CD4-positive, alpha-beta memory T cell (primary cell): ENCODE measurements at regions not wholly inside any gene's neighbourhood (a gene's known extent, or its start where the extent isn't known, plus 50 kb on each side); places are given as distances from the start of the nearest gene placed in this dataset.
A peak's percentile ranks its signal among the peaks of the same experiment; 100 is the strongest.

Source experiments
- CTCF ChIA-PET: fragments of 350-600 bp; sonication (Branson Sonifier 250); formaldehyde crosslinking; loops from one replicate; lab custom pipeline; 2021; ENCODE audit warnings: inconsistent platforms; ENCODE audit not compliant: partially characterized antibody; lab: Charles Lee
- POLR2A ChIA-PET: fragments of 350-600 bp; sonication (Branson Sonifier 250); formaldehyde crosslinking; loops from one replicate; lab custom pipeline; 2021; ENCODE audit not compliant: partially characterized antibody; lab: Charles Lee
- DNase-seq, 5 donors: peaks; one replicate each; pipeline versions ENCODE4 v3.0.0 to v3.0.0-alpha.2; 2020 to 2022; ENCODE audit warnings: mixed read lengths in 1 of 5
- H3K27ac ChIP-seq: one replicate; pipeline ENCODE4 v1.7.0; 2013; ENCODE audit warnings: low read depth, low read length
- H3K27me3 ChIP-seq: 2 replicates; pipeline ENCODE4 v1.7.0; 2013; ENCODE audit warnings: mild to moderate bottlenecking, low read length, moderate library complexity; ENCODE audit not compliant: insufficient read depth
- H3K36me3 ChIP-seq: 2 replicates; pipeline ENCODE4 v1.7.0; 2013; ENCODE audit warnings: mild to moderate bottlenecking, low read length, moderate library complexity; ENCODE audit not compliant: insufficient read depth
- H3K4me1 ChIP-seq: 2 replicates; pipeline ENCODE4 v1.7.0; 2013; ENCODE audit warnings: mild to moderate bottlenecking, low read length, moderate library complexity; ENCODE audit not compliant: insufficient read depth
- H3K4me3 ChIP-seq, 2 donors: one replicate each; pipeline ENCODE4 v1.7.0; 2013; ENCODE audit warnings: low read length in 2 of 2, mild to moderate bottlenecking in 1 of 2
- H3K9me3 ChIP-seq, 2 donors: one replicate each; pipeline ENCODE4 v1.7.0; 2013; ENCODE audit warnings: low read length in 2 of 2, control low read depth in 1 of 2; ENCODE audit not compliant: control insufficient read depth in 1 of 2
- H3K27ac Mint-ChIP-seq, 7 donors: one replicate each; pipeline ENCODE4 v1.8.0; 2020 to 2021; ENCODE audit warnings: mixed read lengths in 7 of 7, mild to moderate bottlenecking in 6 of 7, inconsistent platforms in 3 of 7, moderate library complexity in 3 of 7
- H3K27me3 Mint-ChIP-seq, 2 donors: one replicate each; pipeline ENCODE4 v1.8.0; 2020 to 2021; ENCODE audit warnings: mixed read lengths in 2 of 2
- H3K36me3 Mint-ChIP-seq, 2 donors: one replicate each; pipeline ENCODE4 v1.8.0; 2020 to 2021; ENCODE audit warnings: mixed read lengths in 2 of 2, inconsistent platforms in 1 of 2, mild to moderate bottlenecking in 1 of 2
- H3K4me1 Mint-ChIP-seq, 4 donors: one replicate each; pipeline ENCODE4 v1.8.0; 2020 to 2021; ENCODE audit warnings: mixed read lengths in 4 of 4, mild to moderate bottlenecking in 1 of 4
- H3K4me3 Mint-ChIP-seq, 8 donors: one replicate each; pipeline ENCODE4 v1.8.0; 2020 to 2021; ENCODE audit warnings: mixed read lengths in 8 of 8, mild to moderate bottlenecking in 7 of 8, moderate library complexity in 6 of 8, inconsistent platforms in 3 of 8
- H3K9me3 Mint-ChIP-seq, 8 donors: one replicate each; pipeline ENCODE4 v1.8.0; 2020 to 2021; ENCODE audit warnings: mixed read lengths in 8 of 8, mild to moderate bottlenecking in 5 of 8, inconsistent platforms in 3 of 8, moderate library complexity in 1 of 8
- intact Hi-C: fragments of 100-400 bp; cut with micrococcal nuclease; formaldehyde crosslinking; loops from one replicate; pipeline ENCODE4 v1.15.1; 2023

GRCh38 chr2:43078301-43078700 lies 148.1 kb downstream of the ZFP36L2 start:
- Mint-ChIP-seq H3K4me1 (peaks cover 0 to 6% (median 2%) of the 10 kb centered on the region in 4 donors), H3K27ac (peak overlapping the region in 1 of 7 donors; percentile 25)

GRCh38 chr2:43077876-43078275 lies 148.5 kb downstream of the ZFP36L2 start:
- Mint-ChIP-seq H3K27me3 (no peaks in the 10 kb centered on the region), H3K4me1 (peaks cover 0 to 6% (median 2%) of the 10 kb centered on the region in 4 donors), H3K9me3 (peaks cover 0 to 1% (median 0%) of the 10 kb centered on the region in 8 donors), H3K4me3 (no peak overlapping the region), H3K27ac (no peak overlapping the region), H3K36me3 (no peaks in the 10 kb centered on the region)
- intact Hi-C loops: no loop called here
- ChIA-PET POLR2A (no interaction called here), CTCF (interaction anchor here (0.8 kb wide), 1 partner anchor 151 kb away, joined by 3 read pairs; no protein-coding TSS in a partner anchor)
- no peak for DNase-seq
- H3K4me3 ChIP-seq: no peak overlapping the region
- no peak overlapping the region for H3K27ac ChIP-seq
- H3K36me3 ChIP-seq: no peaks in the 10 kb centered on the region
- no peaks in the 10 kb centered on the region for H3K9me3 ChIP-seq
- H3K4me1 ChIP-seq: no peaks in the 10 kb centered on the region
- H3K27me3 ChIP-seq: no peaks in the 10 kb centered on the region

More at GRCh38 chr2:43078301-43078700, 148.1 kb downstream of the ZFP36L2 start:
- no peak overlapping the region for H3K4me3 ChIP-seq
- intact Hi-C loops: no loop called here
- ChIA-PET POLR2A (no interaction called here), CTCF (no interaction called here)
- no peak overlapping the region for H3K4me3 Mint-ChIP-seq
- H3K36me3 ChIP-seq: no peaks in the 10 kb centered on the region
- no peaks in the 10 kb centered on the region for H3K27me3 Mint-ChIP-seq
- DNase-seq: no peak
- no peaks in the 10 kb centered on the region for H3K27me3 ChIP-seq
- no peaks in the 10 kb centered on the region for H3K4me1 ChIP-seq
- H3K9me3 Mint-ChIP-seq: peaks cover 0 to 1% (median 0%) of the 10 kb centered on the region in 8 donors
- no peaks in the 10 kb centered on the region for H3K9me3 ChIP-seq
- H3K27ac ChIP-seq: no peak overlapping the region
- no peaks in the 10 kb centered on the region for H3K36me3 Mint-ChIP-seq

- H3K9me3 ChIP-seq: no peaks in the 10 kb centered on the region
- no peaks in the 10 kb centered on the region for H3K36me3 ChIP-seq
- H3K4me1 ChIP-seq: no peaks in the 10 kb centered on the region
- no peaks in the 10 kb centered on the region for H3K36me3 Mint-ChIP-seq
- H3K4me3 ChIP-seq: no peak overlapping the region
- H3K27ac ChIP-seq: no peak overlapping the region
- no peak overlapping the region for H3K27ac Mint-ChIP-seq
- H3K9me3 Mint-ChIP-seq: peaks cover 0 to 1% (median 0%) of the 10 kb centered on the region in 8 donors
- no peak overlapping the region for H3K4me3 Mint-ChIP-seq
- DNase-seq: no peak
- ChIA-PET CTCF (no interaction called here), POLR2A (no interaction called here)
- intact Hi-C loops: no loop called here
- no peaks in the 10 kb centered on the region for H3K27me3 ChIP-seq
- no peaks in the 10 kb centered on the region for H3K27me3 Mint-ChIP-seq
- H3K4me1 Mint-ChIP-seq: peaks cover 0 to 6% (median 2%) of the 10 kb centered on the region in 4 donors
These were observed 149.7 kb downstream of the ZFP36L2 start for GRCh38 chr2:43076676-43077075.

DNA sequence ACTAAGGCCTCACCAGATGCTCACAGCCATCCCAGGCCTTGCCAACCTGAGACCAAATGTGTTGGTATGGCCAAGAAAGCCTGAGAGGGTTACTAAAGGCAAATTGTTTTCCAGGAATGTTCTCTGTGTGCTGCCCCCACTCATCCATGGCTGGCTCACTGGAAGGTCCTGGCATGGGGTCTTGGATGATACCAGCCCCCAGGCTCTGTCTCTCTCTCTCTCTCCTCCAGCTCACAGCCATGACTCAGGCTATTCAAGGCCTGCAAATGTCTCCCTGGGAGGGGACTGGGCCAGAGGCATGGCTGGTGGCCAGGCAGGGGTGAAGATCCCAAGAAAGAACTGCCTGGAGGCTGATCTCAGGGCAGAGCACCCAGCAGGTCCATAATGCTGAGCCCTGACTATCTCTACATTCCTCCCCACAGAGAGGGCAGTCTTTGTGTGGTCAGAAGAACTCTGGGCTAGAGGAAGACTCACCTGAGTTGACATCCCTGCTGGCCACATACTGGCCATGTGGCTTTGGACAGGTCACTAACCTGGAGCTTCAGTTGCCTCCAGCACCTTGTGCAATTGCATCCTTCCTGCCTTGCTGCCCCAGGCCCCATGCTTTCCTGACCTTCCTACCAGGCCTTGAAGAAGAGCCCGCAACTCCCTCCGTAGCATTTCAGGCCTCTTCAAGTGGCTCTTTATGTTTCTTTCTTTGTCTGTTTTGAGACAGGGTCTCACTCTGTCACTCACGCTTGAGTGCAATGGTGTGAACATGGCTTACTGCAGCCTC lies 150.4 kb downstream of the ZFP36L2 start:
- Histone ChIP-seq H3K4me1 (no peaks in the 10 kb centered on the region), H3K27me3 (no peaks in the 10 kb centered on the region), H3K9me3 (no peaks in the 10 kb centered on the region), H3K4me3 (no peak overlapping the region), H3K36me3 (no peaks in the 10 kb centered on the region), H3K27ac (no peak overlapping the region)
- intact Hi-C loops: no loop called here
- no peak overlapping the region for H3K27ac Mint-ChIP-seq
- no peaks in the 10 kb centered on the region for H3K36me3 Mint-ChIP-seq
- H3K27me3 Mint-ChIP-seq: no peaks in the 10 kb centered on the region
- H3K9me3 Mint-ChIP-seq: peaks cover 0 to 1% (median 0%) of the 10 kb centered on the region in 8 donors
- POLR2A ChIA-PET: no interaction called here
- CTCF ChIA-PET: no interaction called here
- H3K4me1 Mint-ChIP-seq: peaks cover 0 to 6% (median 2%) of the 10 kb centered on the region in 4 donors
- no peak for DNase-seq
- H3K4me3 Mint-ChIP-seq: no peak overlapping the region

- intact Hi-C loops: no loop called here
- Mint-ChIP-seq H3K36me3 (no peaks in the 10 kb centered on the region), H3K27ac (no peak overlapping the region), H3K4me1 (peaks cover 0 to 3% (median under 1%) of the 10 kb centered on the region in 4 donors), H3K27me3 (no peaks in the 10 kb centered on the region), H3K9me3 (peaks cover 0 to 1% (median 0%) of the 10 kb centered on the region in 8 donors), H3K4me3 (no peak overlapping the region)
- no peak for DNase-seq
- Histone ChIP-seq H3K36me3 (no peaks in the 10 kb centered on the region), H3K4me3 (no peak overlapping the region), H3K9me3 (no peaks in the 10 kb centered on the region), H3K27me3 (no peaks in the 10 kb centered on the region), H3K27ac (no peak overlapping the region), H3K4me1 (no peaks in the 10 kb centered on the region)
- ChIA-PET POLR2A (no interaction called here), CTCF (no interaction called here)
These were observed 151.3 kb downstream of the ZFP36L2 start for GRCh38 chr2:43075054-43075593.

GRCh38 chr2:43074592-43075053 lies 151.8 kb downstream of the ZFP36L2 start:
- POLR2A ChIA-PET: no interaction called here
- intact Hi-C loops: no loop called here
- no peaks in the 10 kb centered on the region for H3K9me3 ChIP-seq

DNA sequence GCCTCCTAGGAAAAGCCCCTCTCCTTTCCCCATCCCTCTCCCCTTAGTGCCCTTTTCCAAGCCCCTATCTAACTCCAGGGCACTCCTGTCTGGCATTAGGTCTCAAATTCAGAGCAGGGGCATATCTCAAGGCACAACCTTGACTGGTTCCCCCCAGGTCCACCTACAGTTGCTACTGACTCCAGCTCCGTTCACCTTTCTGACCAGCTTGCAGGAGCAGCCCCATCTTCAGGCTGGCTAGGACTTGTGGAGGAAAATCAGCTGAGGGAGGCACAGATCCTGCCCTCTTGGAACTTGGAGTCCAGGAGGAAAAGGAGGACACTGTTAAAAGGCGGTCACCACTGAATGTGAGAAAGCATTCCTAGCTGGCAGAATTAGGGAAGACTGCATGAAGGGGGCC lies 152.4 kb downstream of the ZFP36L2 start:
- H3K27ac Mint-ChIP-seq: no peak overlapping the region
- H3K27me3 ChIP-seq: no peaks in the 10 kb centered on the region
- H3K27ac ChIP-seq: no peak overlapping the region
- POLR2A ChIA-PET: no interaction called here
- no peaks in the 10 kb centered on the region for H3K9me3 ChIP-seq
- H3K36me3 ChIP-seq: no peaks in the 10 kb centered on the region
- peaks cover 0 to 1% (median 0%) of the 10 kb centered on the region in 8 donors for H3K9me3 Mint-ChIP-seq
- no peak for DNase-seq
- H3K4me1 Mint-ChIP-seq: no peaks in the 10 kb centered on the region
- H3K27me3 Mint-ChIP-seq: no peaks in the 10 kb centered on the region
- H3K4me3 Mint-ChIP-seq: no peak overlapping the region
- CTCF ChIA-PET: no interaction called here
- no peaks in the 10 kb centered on the region for H3K4me1 ChIP-seq
- intact Hi-C loops: no loop called here
- H3K4me3 ChIP-seq: no peak overlapping the region
- H3K36me3 Mint-ChIP-seq: no peaks in the 10 kb centered on the region

More at GRCh38 chr2:43074592-43075053, 151.8 kb downstream of the ZFP36L2 start:
- no peaks in the 10 kb centered on the region for H3K4me1 ChIP-seq
- Mint-ChIP-seq H3K9me3 (peaks cover 0 to 1% (median 0%) of the 10 kb centered on the region in 8 donors), H3K4me3 (no peak overlapping the region), H3K4me1 (no peaks in the 10 kb centered on the region), H3K36me3 (no peaks in the 10 kb centered on the region), H3K27me3 (no peaks in the 10 kb centered on the region), H3K27ac (no peak overlapping the region)
- H3K27me3 ChIP-seq: no peaks in the 10 kb centered on the region
- H3K4me3 ChIP-seq: no peak overlapping the region
- DNase-seq: no peak
- no peak overlapping the region for H3K27ac ChIP-seq
- CTCF ChIA-PET: no interaction called here
- no peaks in the 10 kb centered on the region for H3K36me3 ChIP-seq
